WTC11 (cell line): ENCODE measurements at regions not wholly inside any gene's neighbourhood (a gene's known extent, or its start where the extent isn't known, plus 50 kb on each side); places are given as distances from the start of the nearest gene placed in this dataset.

ENCODE experiments used
- ATAC-seq: fragments of 200-7000 bp; cut with Tn5 transposase; 2 replicates; pipeline ENCODE4 v1.10.0; 2021; ENCODE audit warnings: mild to moderate bottlenecking, moderate library complexity
- CTCF ChIA-PET: fragments of 300-600 bp; sonication (Branson Sonifier 250); formaldehyde crosslinking; loops from one replicate; lab custom pipeline; 2021; ENCODE audit warnings: antibody characterized with exemption; lab: Charles Lee
- POLR2A ChIA-PET: fragments of 350-600 bp; sonication (Branson Sonifier 250); formaldehyde crosslinking; loops from one replicate; lab custom pipeline; 2021; ENCODE audit warnings: antibody characterized with exemption; lab: Charles Lee
- DNase-seq: peaks from one replicate; pipeline ENCODE4 v3.0.0; 2021; ENCODE audit warnings: low spot score
- H3K27ac Mint-ChIP-seq: 2 replicates; pipeline ENCODE4 v1.8.0; 2021; ENCODE audit warnings: mixed read lengths
- H3K27me3 Mint-ChIP-seq: 2 replicates; pipeline ENCODE4 v1.8.0; 2021; ENCODE audit warnings: low read depth, mild to moderate bottlenecking, moderate library complexity, mixed read lengths
- H3K36me3 Mint-ChIP-seq: 2 replicates; pipeline ENCODE4 v1.8.0; 2021; ENCODE audit warnings: mixed read lengths
- H3K4me1 Mint-ChIP-seq: 2 replicates; pipeline ENCODE4 v1.8.0; 2022; ENCODE audit warnings: mixed read lengths
- H3K4me3 Mint-ChIP-seq: 2 replicates; pipeline ENCODE4 v1.8.0; 2021; ENCODE audit warnings: mild to moderate bottlenecking, moderate library complexity, mixed read lengths
- H3K9me3 Mint-ChIP-seq: 2 replicates; pipeline ENCODE4 v1.8.0; 2021; ENCODE audit warnings: mixed read lengths
- AFF4 ChIP-seq: sonication (generic); formaldehyde crosslinking; IDR thresholded peaks from 2 replicates; pipeline ENCODE4 v1.8.1; 2023; ENCODE audit warnings: mild to moderate bottlenecking, missing genetic modification reagents, borderline replicate concordance
- ATF3 ChIP-seq: sonication (generic); formaldehyde crosslinking; conservative IDR thresholded peaks from 2 replicates; pipeline ENCODE4 v1.8.1; 2022; ENCODE audit warnings: mild to moderate bottlenecking, missing genetic modification reagents
- CREM ChIP-seq: sonication (generic); formaldehyde crosslinking; IDR thresholded peaks from 2 replicates; pipeline ENCODE4 v1.8.1; 2022; ENCODE audit warnings: mild to moderate bottlenecking, missing genetic modification reagents, moderate library complexity
- CTCF ChIP-seq: fragments of 200-600 bp; IDR thresholded peaks from 2 replicates; pipeline ENCODE4 v1.8.0; 2022; ENCODE audit warnings: antibody characterized with exemption
- E2F1 ChIP-seq: sonication (generic); formaldehyde crosslinking; IDR thresholded peaks from 2 replicates; pipeline ENCODE4 v1.8.0; 2022; ENCODE audit warnings: mild to moderate bottlenecking, missing genetic modification reagents
- ERG ChIP-seq: fragments of 250-450 bp; sonication (Bioruptor Pico); IDR thresholded peaks from 2 replicates; pipeline ENCODE4 v1.8.0; 2021; ENCODE audit warnings: mild to moderate bottlenecking
- FOXP1 ChIP-seq: sonication (generic); formaldehyde crosslinking; IDR thresholded peaks from 2 replicates; pipeline ENCODE4 v1.8.0; 2022; ENCODE audit warnings: missing genetic modification reagents, mild to moderate bottlenecking, moderate library complexity, borderline replicate concordance
- HMGA2 ChIP-seq: fragments of 250-450 bp; sonication (Bioruptor Pico); IDR thresholded peaks from 2 replicates; pipeline ENCODE4 v1.4.0; 2021; ENCODE audit warnings: mild to moderate bottlenecking, moderate library complexity
- IRF2 ChIP-seq: sonication (generic); formaldehyde crosslinking; IDR thresholded peaks from 2 replicates; pipeline ENCODE4 v1.8.0; 2022; ENCODE audit warnings: low read depth, missing genetic modification reagents, borderline replicate concordance
- MAX ChIP-seq: sonication (generic); formaldehyde crosslinking; IDR thresholded peaks from 2 replicates; pipeline ENCODE4 v1.8.0; 2022; ENCODE audit warnings: mild to moderate bottlenecking, missing genetic modification reagents
- MXD4 ChIP-seq: fragments of 250-450 bp; sonication (Bioruptor Pico); IDR thresholded peaks from 2 replicates; pipeline ENCODE4 v1.8.0; 2021; ENCODE audit warnings: mild to moderate bottlenecking, moderate library complexity, borderline replicate concordance
- NR1H2 ChIP-seq: sonication (generic); formaldehyde crosslinking; IDR thresholded peaks from 2 replicates; pipeline ENCODE4 v1.9.0; 2021; ENCODE audit warnings: mild to moderate bottlenecking, moderate library complexity, missing genetic modification reagents
- PREB ChIP-seq: sonication (generic); formaldehyde crosslinking; IDR thresholded peaks from 2 replicates; pipeline ENCODE4 v1.8.1; 2022; ENCODE audit warnings: mild to moderate bottlenecking, missing genetic modification reagents, moderate library complexity, borderline replicate concordance
- PRRX2 ChIP-seq: fragments of 250-450 bp; sonication (Bioruptor Pico); IDR thresholded peaks from 2 replicates; pipeline ENCODE4 v1.8.0; 2021; ENCODE audit warnings: mild to moderate bottlenecking
- RELA ChIP-seq: sonication (generic); formaldehyde crosslinking; IDR thresholded peaks from 2 replicates; pipeline ENCODE4 v1.8.1; 2022; ENCODE audit warnings: missing genetic modification reagents, mild to moderate bottlenecking, borderline replicate concordance
- SMAD3 ChIP-seq: sonication (generic); formaldehyde crosslinking; IDR thresholded peaks from 2 replicates; pipeline ENCODE4 v1.8.0; 2022; ENCODE audit warnings: missing genetic modification reagents, mild to moderate bottlenecking, borderline replicate concordance
- TP53 ChIP-seq: sonication (generic); formaldehyde crosslinking; IDR thresholded peaks from 2 replicates; pipeline ENCODE4 v1.8.1; 2023; ENCODE audit warnings: mild to moderate bottlenecking, missing genetic modification reagents
- ZBTB43 ChIP-seq: sonication (generic); formaldehyde crosslinking; IDR thresholded peaks from 2 replicates; pipeline ENCODE4 v1.8.1; 2023; ENCODE audit warnings: mild to moderate bottlenecking, missing genetic modification reagents

GRCh38 chr2:167692191-167692590 is 555.2 kb downstream of the STK39 start (continued):
- no peak for TF ChIP-seq PREB (CRISPR knock-in tag)

- ChIA-PET CTCF (no interaction called here), POLR2A (no interaction called here)
- Mint-ChIP-seq H3K27me3 (no peaks in the 10 kb centered on the region), H3K27ac (peak overlapping the region; percentile 55), H3K36me3 (peaks cover 8% of the 10 kb centered on the region), H3K4me3 (no peak overlapping the region), H3K4me1 (peaks cover 13% of the 10 kb centered on the region), H3K9me3 (peaks cover 10% of the 10 kb centered on the region; the same call in 1 of the 2 replicates)
- no peak for DNase-seq
- TF ChIP-seq CTCF = peak; percentile 40
- TF ChIP-seq ZBTB43 (CRISPR knock-in tag) = no peak
- ATAC-seq = peak; percentile 98
Measured at GRCh38 chr2:167689444-167689843, 558.0 kb downstream of the STK39 start.

GRCh38 chr2:167686691-167687090 is 560.7 kb downstream of the STK39 start:
- ATAC-seq = no peak
- no peak overlapping the region for H3K4me3 Mint-ChIP-seq
- H3K9me3 Mint-ChIP-seq = peaks cover 10% of the 10 kb centered on the region; the same call in 1 of the 2 replicates
- H3K36me3 Mint-ChIP-seq = peaks cover 8% of the 10 kb centered on the region
- POLR2A ChIA-PET = no interaction called here
- no peak for TF ChIP-seq MAX (CRISPR knock-in tag)
- TF ChIP-seq CREM (CRISPR knock-in tag) = no peak
- TF ChIP-seq PRRX2 = no peak
- no peak for TF ChIP-seq FOXP1 (CRISPR knock-in tag)
- TF ChIP-seq E2F1 (CRISPR knock-in tag) = no peak
- no peak for TF ChIP-seq NR1H2 (CRISPR knock-in tag)
- TF ChIP-seq MXD4 (CRISPR knock-in tag) = no peak
- TF ChIP-seq TP53 (CRISPR knock-in tag) = no peak
- TF ChIP-seq, all 79 proteins: peak for 0
- Mint-ChIP-seq H3K27ac (no peak overlapping the region), H3K4me1 (peaks cover 24% of the 10 kb centered on the region), H3K27me3 (no peaks in the 10 kb centered on the region)
- CTCF ChIA-PET = interaction anchor here (1.5 kb wide), 1 partner anchor 158 kb away, joined by 3 read pairs; no protein-coding TSS in a partner anchor
- DNase-seq = no peak

- Mint-ChIP-seq H3K27me3 (no peaks in the 10 kb centered on the region), H3K4me1 (peaks cover 33% of the 10 kb centered on the region), H3K27ac (peak overlapping the region; percentile 52), H3K36me3 (no peaks in the 10 kb centered on the region), H3K9me3 (no peaks in the 10 kb centered on the region), H3K4me3 (no peak overlapping the region)
- DNase-seq (no peak), ATAC-seq (no peak)
- ChIA-PET CTCF (interaction anchor here (0.6 kb wide), 1 partner anchor 298 kb away, joined by 3 read pairs; no protein-coding TSS in a partner anchor), POLR2A (no interaction called here)
- TF ChIP-seq SMAD3 (CRISPR knock-in tag) = no peak
- no peak for TF ChIP-seq IRF2
- TF ChIP-seq HMGA2 = no peak
- no peak for TF ChIP-seq ERG (CRISPR knock-in tag)
- no peak for TF ChIP-seq AFF4 (CRISPR knock-in tag)
- TF ChIP-seq ATF3 (CRISPR knock-in tag) = no peak
- TF ChIP-seq RELA (CRISPR knock-in tag) = no peak
Measured at GRCh38 chr2:167681234-167682015, 566.0 kb downstream of the STK39 start.
